Cardiac fibroblast (primary cell): ENCODE measurements at regions not wholly inside any gene's neighbourhood (a gene's known extent, or its start where the extent isn't known, plus 50 kb on each side); places are given as distances from the start of the nearest gene placed in this dataset.

ENCODE experiments used
- DNase-seq, 2 donors: peaks; one replicate each; pipeline versions ENCODE4 v3.0.0 to v3.0.0-alpha.2; 2010; ENCODE audit warnings: low read depth in 2 of 2
- H3K4me3 ChIP-seq, 2 donors: replicated peaks in 1 of 2; 1 replicate in 1 of 2; 2 replicates in 1 of 2; pipeline ENCODE4 v1.5.1; 2011; ENCODE audit warnings: low read depth in 2 of 2, low read length in 2 of 2, mild to moderate bottlenecking in 2 of 2, moderate library complexity in 1 of 2
- CTCF ChIP-seq: IDR thresholded peaks from one replicate; pipeline ENCODE4 v1.5.1; 2011; ENCODE audit warnings: low read depth, mild to moderate bottlenecking, low read length, inconsistent platforms

DNA sequence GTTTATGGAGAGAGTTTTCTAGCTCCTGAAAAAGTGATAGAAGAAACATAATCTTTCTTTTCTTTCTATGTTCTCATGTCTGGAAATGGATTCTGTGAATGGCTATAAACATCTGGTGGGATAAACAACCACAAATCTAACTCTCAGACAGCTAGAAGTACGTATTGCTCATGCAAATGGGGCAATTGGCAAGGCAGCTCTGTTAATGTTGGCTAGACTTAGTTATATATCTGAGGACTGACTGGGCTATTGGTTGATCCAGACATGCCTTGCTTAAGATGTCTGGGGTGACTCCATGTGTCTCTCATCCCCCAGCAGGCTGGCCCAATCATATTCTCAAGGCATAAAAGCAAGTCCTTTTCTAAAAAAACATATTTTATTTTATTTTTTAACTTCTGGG lies 939.2 kb upstream of the NRXN1 start:
- TF ChIP-seq CTCF: no peak
- DNase-seq: no peak
- H3K4me3 ChIP-seq: no peak overlapping the region

DNA sequence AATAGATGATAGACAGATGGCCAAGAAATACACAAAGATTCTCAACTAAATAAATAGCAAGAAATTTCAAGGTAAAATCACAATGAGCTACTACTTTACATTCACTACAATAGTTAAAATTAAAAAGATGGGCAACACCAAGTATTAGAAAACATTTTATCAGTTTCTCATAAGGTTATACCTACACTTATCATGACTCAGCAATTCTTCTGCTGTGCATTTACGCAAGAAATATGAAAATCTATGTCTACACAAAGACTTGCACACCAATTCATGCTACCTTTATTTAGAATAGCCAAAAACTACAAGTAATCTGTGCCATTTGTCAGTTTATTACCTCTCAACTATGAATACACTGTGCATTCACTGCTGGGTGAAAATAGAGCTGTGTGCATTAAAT lies 937.4 kb upstream of the NRXN1 start:
- DNase-seq: no peak
- H3K4me3 ChIP-seq: no peak overlapping the region
- TF ChIP-seq CTCF: no peak

GRCh38 chr2:51960841-51961335 lies 929.0 kb upstream of the NRXN1 start:
- no peak for DNase-seq
- H3K4me3 ChIP-seq: no peak overlapping the region
- TF ChIP-seq CTCF: no peak

- DNase-seq: peak in 1 of 2 donors; percentile 36
- no peak for TF ChIP-seq CTCF
- H3K4me3 ChIP-seq: no peak overlapping the region
Observed at GRCh38 chr2:51960281-51960680, 928.3 kb upstream of the NRXN1 start.

DNA sequence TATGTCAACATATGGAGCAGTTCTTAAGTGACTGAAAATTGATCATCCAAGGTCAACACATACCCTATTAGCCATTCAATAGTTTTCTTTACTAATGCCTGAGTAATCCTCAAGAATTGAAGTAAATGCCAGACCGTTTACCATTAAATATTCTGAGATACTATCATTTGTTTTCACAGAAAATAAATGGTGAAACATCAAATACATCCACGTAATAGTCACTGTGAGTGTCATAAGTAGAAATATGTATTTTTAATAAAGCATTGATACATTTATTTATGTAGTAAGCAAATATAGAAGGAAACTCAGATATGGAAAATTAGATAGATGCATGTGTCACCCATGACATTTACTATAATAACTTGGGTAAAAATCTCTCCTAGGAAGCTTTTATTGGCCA lies 927.8 kb upstream of the NRXN1 start:
- TF ChIP-seq CTCF: no peak
- DNase-seq: peak in 1 of 2 donors; percentile 46
- no peak overlapping the region for H3K4me3 ChIP-seq

GRCh38 chr2:51953931-51954330 lies 922.0 kb upstream of the NRXN1 start:
- TF ChIP-seq CTCF: no peak
- peak; percentile 21 to 58 for DNase-seq
- no peak overlapping the region for H3K4me3 ChIP-seq

DNA sequence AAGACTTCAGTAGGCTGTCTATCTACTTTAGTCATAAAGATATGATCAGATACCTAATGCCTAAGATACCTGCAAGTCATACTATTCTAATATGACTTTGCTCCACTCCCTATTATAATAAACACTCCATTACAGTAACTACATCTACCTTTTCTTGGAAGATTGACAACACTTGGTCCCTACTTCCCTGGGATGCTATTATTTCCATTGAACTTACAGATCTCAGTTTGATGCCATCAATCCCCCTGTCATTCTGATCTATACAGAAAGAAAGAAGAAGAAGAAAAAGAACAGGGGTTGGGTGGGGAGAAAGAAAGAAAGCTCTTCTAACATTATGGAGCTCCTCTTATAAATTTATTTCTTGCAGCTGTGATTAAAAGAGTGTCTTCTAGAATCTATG lies 889.1 kb upstream of the NRXN1 start:
- no peak overlapping the region for H3K4me3 ChIP-seq
- DNase-seq: no peak
- no peak for TF ChIP-seq CTCF
